Nephron (organoid): ENCODE measurements at regions not wholly inside any gene's neighbourhood (a gene's known extent, or its start where the extent isn't known, plus 50 kb on each side); places are given as distances from the start of the nearest gene placed in this dataset.

Experiments
- H3K27ac Mint-ChIP-seq, 3 experiments: 2 replicates each; pipeline ENCODE4 v1.8.0; 2020; ENCODE audit warnings: mixed read lengths in 3 of 3, mild to moderate bottlenecking in 2 of 3, moderate library complexity in 1 of 3
- H3K27me3 Mint-ChIP-seq: 2 replicates; pipeline ENCODE4 v1.8.0; 2021; ENCODE audit warnings: low read depth, mild to moderate bottlenecking, moderate library complexity, mixed read lengths
- H3K36me3 Mint-ChIP-seq: 2 replicates; pipeline ENCODE4 v1.8.0; 2020; ENCODE audit warnings: low read depth, mixed read lengths
- H3K4me1 Mint-ChIP-seq: 2 replicates; pipeline ENCODE4 v1.8.0; 2020; ENCODE audit warnings: mixed read lengths
- H3K4me3 Mint-ChIP-seq, 3 experiments: 2 replicates each; pipeline ENCODE4 v1.8.0; 2020; ENCODE audit warnings: mild to moderate bottlenecking in 3 of 3, mixed read lengths in 3 of 3, moderate library complexity in 2 of 3
- H3K9me3 Mint-ChIP-seq: 2 replicates; pipeline ENCODE4 v1.8.0; 2020; ENCODE audit warnings: mixed read lengths
- TF ChIP-seq, protein P1 (sequence below), 3 experiments: fragments of 200-600 bp; sonication (generic); IDR thresholded peaks; one replicate each; pipeline ENCODE4 v1.5.0; 2021; ENCODE audit warnings: antibody characterized with exemption in 3 of 3; ENCODE audit not compliant: unreplicated experiment in 3 of 3

DNA sequence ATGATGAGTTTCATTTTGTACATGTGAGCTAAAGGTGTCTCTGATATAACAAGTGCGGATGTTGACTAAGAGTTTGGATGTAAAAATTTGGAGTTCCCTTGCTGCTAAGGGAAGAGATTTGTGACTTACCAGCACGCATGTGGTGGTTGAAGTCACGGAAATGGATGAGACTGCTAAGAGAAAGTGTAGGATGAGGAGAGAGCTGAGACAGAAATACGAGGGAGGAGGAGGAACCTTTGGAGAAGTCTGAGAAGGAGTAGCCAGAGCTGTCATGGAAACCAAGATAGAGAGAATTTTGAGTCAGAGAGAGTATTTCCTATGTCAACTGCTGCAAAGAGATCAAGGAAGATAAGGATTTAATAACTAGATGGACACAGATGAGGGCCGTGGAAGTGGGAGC lies 106.5 kb upstream of the COL24A1 start:
- Mint-ChIP-seq H3K4me3 (peak overlapping the region in 2 of 3 experiments; percentile 2 to 3), H3K27ac (peak overlapping the region; percentile 49 to 65 (median 54)), H3K36me3 (no peaks in the 10 kb centered on the region), H3K9me3 (no peaks in the 10 kb centered on the region), H3K4me1 (peaks cover 6% of the 10 kb centered on the region), H3K27me3 (no peaks in the 10 kb centered on the region)
- TF ChIP-seq, protein P1, sequence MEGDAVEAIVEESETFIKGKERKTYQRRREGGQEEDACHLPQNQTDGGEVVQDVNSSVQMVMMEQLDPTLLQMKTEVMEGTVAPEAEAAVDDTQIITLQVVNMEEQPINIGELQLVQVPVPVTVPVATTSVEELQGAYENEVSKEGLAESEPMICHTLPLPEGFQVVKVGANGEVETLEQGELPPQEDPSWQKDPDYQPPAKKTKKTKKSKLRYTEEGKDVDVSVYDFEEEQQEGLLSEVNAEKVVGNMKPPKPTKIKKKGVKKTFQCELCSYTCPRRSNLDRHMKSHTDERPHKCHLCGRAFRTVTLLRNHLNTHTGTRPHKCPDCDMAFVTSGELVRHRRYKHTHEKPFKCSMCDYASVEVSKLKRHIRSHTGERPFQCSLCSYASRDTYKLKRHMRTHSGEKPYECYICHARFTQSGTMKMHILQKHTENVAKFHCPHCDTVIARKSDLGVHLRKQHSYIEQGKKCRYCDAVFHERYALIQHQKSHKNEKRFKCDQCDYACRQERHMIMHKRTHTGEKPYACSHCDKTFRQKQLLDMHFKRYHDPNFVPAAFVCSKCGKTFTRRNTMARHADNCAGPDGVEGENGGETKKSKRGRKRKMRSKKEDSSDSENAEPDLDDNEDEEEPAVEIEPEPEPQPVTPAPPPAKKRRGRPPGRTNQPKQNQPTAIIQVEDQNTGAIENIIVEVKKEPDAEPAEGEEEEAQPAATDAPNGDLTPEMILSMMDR (IDR thresholded peaks at IDR 0.05; ENCODE audit: unreplicated experiment in 3 of 3): no peak

DNA sequence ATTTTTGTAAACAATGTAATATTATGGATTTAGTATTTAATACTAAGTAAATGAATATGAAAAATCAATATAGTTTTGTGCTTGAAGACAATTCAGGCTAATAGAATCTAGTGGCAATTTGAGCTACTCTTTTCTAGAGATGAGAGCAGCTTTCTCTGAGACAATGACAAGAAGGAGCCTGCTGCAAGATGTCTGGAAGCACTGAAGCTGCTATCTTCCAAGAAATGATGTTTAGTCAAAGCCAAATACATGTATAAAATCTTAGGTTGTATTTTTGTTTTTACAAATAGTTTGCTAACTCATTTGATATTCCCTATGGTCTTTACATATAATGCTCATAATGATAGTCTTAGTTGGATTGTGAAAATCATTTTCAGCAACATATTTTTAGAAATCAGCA lies 103.9 kb upstream of the COL24A1 start:
- TF ChIP-seq, protein P1 (IDR thresholded peaks at IDR 0.05; ENCODE audit: unreplicated experiment in 3 of 3): no peak
- Mint-ChIP-seq H3K27me3 (no peaks in the 10 kb centered on the region), H3K36me3 (no peaks in the 10 kb centered on the region), H3K27ac (no peak overlapping the region), H3K9me3 (no peaks in the 10 kb centered on the region), H3K4me3 (no peak overlapping the region), H3K4me1 (peaks cover 6% of the 10 kb centered on the region)

DNA sequence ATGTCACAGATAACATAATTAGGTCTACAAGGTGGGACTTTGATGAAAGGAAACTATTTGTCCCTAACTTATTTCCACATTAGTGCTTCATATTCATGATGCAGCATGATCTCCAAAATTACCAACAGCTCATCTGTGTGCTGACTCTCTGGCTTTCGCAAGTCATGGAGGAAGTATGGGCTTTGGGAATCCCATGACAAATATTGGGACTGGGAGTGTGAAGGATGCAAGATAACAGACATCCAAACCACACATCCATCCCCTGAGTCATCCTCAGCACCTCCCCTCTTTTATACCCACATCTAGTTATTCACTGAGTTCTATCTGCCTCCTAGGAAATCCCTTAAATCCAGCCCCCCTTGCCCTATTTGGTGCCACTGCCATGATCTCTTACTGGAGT lies 102.8 kb upstream of the COL24A1 start:
- no peak overlapping the region for H3K27ac Mint-ChIP-seq
- no peak overlapping the region for H3K4me3 Mint-ChIP-seq
- peaks cover 6% of the 10 kb centered on the region for H3K4me1 Mint-ChIP-seq
- no peaks in the 10 kb centered on the region for H3K36me3 Mint-ChIP-seq
- TF ChIP-seq, protein P1 (IDR thresholded peaks at IDR 0.05; ENCODE audit: unreplicated experiment in 3 of 3): no peak
- no peaks in the 10 kb centered on the region for H3K27me3 Mint-ChIP-seq
- H3K9me3 Mint-ChIP-seq: no peaks in the 10 kb centered on the region

DNA sequence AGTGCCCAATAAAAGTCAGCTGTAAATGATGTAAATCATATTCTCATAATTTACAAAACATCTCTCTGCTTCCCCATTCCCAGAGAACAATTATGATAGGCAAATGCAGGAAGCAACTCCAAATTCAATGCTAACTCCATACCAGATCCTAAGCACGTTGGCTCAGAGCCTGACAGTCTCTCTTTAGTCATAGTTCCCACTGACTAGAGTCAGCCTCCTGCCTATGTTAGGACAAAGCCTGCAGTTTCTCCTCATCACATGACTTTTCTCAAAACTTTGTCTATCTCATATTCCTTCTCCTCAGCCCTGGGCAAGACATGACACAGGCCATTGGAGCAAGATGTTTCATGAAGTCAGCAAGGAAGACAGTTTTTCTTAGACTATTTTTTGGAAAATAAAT lies 101.5 kb upstream of the COL24A1 start:
- Mint-ChIP-seq H3K27me3 (no peaks in the 10 kb centered on the region), H3K4me1 (peaks cover 2% of the 10 kb centered on the region), H3K4me3 (no peak overlapping the region), H3K36me3 (no peaks in the 10 kb centered on the region), H3K27ac (no peak overlapping the region), H3K9me3 (no peaks in the 10 kb centered on the region)
- TF ChIP-seq, protein P1 (IDR thresholded peaks at IDR 0.05; ENCODE audit: unreplicated experiment in 3 of 3): no peak

DNA sequence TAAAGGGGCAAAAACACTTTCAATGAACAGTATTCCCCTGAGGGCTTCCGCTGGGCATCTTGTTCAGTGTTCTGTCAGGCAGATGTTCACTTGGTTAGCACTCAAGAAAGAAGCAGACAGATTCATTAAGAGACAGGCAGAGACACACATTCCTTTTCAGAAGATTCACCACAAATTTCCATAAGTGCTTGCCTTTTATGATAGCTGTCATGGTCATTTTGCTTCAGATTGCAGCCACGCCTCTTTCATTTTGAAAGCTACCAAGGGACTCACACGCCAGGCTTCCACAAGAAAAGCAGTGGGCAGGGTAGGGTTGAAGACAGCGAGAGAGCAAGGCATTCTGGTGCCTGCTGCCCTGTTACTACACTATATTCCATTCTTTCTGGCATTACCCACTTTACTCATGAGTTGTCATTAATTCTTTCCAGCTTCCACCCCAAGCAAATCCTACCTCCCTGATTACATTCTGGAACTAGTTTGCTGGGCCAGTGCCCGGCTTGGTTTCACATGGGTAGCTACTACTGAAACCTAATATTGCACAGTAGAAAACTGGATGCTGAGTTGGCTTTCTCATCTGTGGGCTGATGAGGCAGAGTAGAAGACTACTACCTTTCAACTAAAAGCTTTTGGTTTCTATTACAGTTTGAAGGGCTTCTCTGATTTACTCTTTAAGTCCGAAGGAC lies 91.2 kb upstream of the COL24A1 start:
- Mint-ChIP-seq H3K4me1 (no peaks in the 10 kb centered on the region), H3K4me3 (no peak overlapping the region)

More for the DNA sequence above, 91.2 kb upstream of the COL24A1 start:
- H3K36me3 Mint-ChIP-seq: no peaks in the 10 kb centered on the region
- H3K9me3 Mint-ChIP-seq: no peaks in the 10 kb centered on the region
- TF ChIP-seq, protein P1 (IDR thresholded peaks at IDR 0.05; ENCODE audit: unreplicated experiment in 3 of 3): no peak
- H3K27me3 Mint-ChIP-seq: no peaks in the 10 kb centered on the region
- H3K27ac Mint-ChIP-seq: no peak overlapping the region
